ENCODE measurements at regions not wholly inside any gene's neighbourhood (a gene's known extent, or its start where the extent isn't known, plus 50 kb on each side); places are given as distances from the start of the nearest gene placed in this dataset.
A peak's percentile ranks its signal among the peaks of the same experiment; 100 is the strongest.

DNA sequence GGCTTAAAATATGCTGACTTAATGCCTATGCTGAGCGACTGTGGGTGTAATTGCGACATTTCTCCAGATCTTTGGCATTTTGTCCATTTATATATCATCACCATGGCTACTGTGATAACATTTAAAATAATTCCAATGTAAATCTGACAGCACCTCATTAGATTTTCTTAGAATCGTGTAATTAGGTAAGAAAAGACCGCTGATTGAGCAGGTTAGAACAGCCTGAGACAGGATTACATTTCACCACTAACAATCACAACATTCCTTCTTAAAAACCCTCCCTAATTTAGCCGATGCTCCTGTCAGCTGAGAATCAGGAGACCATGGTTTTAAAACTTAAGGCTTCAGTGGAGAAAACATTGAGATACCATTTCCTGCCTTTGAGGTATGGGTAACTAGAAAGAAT, 455.3 kb upstream of the PDZRN3 start:
- Histone ChIP-seq H3K9me3 (no peaks in the 10 kb centered on the region), H3K36me3 (no peaks in the 10 kb centered on the region), H3K4me3 (no peak overlapping the region), H3K27me3 (no peaks in the 10 kb centered on the region), H3K4me1 (no peaks in the 10 kb centered on the region), H3K27ac (no peak overlapping the region)
- TF ChIP-seq, protein P1, sequence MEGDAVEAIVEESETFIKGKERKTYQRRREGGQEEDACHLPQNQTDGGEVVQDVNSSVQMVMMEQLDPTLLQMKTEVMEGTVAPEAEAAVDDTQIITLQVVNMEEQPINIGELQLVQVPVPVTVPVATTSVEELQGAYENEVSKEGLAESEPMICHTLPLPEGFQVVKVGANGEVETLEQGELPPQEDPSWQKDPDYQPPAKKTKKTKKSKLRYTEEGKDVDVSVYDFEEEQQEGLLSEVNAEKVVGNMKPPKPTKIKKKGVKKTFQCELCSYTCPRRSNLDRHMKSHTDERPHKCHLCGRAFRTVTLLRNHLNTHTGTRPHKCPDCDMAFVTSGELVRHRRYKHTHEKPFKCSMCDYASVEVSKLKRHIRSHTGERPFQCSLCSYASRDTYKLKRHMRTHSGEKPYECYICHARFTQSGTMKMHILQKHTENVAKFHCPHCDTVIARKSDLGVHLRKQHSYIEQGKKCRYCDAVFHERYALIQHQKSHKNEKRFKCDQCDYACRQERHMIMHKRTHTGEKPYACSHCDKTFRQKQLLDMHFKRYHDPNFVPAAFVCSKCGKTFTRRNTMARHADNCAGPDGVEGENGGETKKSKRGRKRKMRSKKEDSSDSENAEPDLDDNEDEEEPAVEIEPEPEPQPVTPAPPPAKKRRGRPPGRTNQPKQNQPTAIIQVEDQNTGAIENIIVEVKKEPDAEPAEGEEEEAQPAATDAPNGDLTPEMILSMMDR (IDR thresholded peaks at IDR 0.05) = no peak
- intact Hi-C loops (cut with DNase I) = no loop called here
- ATAC-seq (no peak), DNase-seq (no peak), FAIRE-seq (no peak)
- WGBS, 2 donors = 64 to 67% methylated on average over 5 of the region's 5 CpGs

GRCh38 chr3:74075241-74075640, 450.5 kb upstream of the PDZRN3 start:
- 42 to 72% methylated on average over 2 of the region's 2 CpGs for WGBS, 2 donors
- TF ChIP-seq, protein P1 (IDR thresholded peaks at IDR 0.05) = no peak
- no peak overlapping the region for H3K27ac ChIP-seq
- no peaks in the 10 kb centered on the region for H3K4me1 ChIP-seq
- intact Hi-C loops (cut with DNase I) = no loop called here
- no peaks in the 10 kb centered on the region for H3K9me3 ChIP-seq
- FAIRE-seq = no peak
- no peaks in the 10 kb centered on the region for H3K36me3 ChIP-seq
- ATAC-seq = no peak
- no peak overlapping the region for H3K4me3 ChIP-seq
- DNase-seq = no peak
- H3K27me3 ChIP-seq = no peaks in the 10 kb centered on the region

DNA sequence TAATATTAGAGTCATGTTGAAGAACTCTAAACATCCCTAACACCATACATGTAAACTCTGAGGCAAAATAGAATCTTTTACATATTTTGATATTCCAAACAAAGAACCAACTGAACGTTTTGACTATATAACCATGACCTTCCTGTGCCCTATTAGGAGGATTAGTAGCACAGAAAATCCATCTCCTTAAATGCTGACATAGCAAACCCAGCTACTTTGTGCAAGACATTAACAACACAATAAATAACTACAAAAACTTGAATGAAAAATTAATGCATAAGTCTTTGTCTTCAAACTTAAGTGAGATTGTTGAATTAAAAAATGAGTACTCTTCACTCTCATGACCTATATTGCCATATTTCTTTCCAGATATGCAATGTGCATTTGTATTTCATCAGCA, 450.0 kb upstream of the PDZRN3 start:
- 28 to 40% methylated on average over 1 of the region's 1 CpG for WGBS, 2 donors
- H3K36me3 ChIP-seq = no peaks in the 10 kb centered on the region
- no peak overlapping the region for H3K4me3 ChIP-seq
- no peak for DNase-seq
- intact Hi-C loops (cut with DNase I) = no loop called here
- no peak overlapping the region for H3K27ac ChIP-seq
- no peaks in the 10 kb centered on the region for H3K9me3 ChIP-seq
- FAIRE-seq = no peak
- ATAC-seq = no peak
- no peaks in the 10 kb centered on the region for H3K4me1 ChIP-seq
- H3K27me3 ChIP-seq = no peaks in the 10 kb centered on the region
- TF ChIP-seq, protein P1 (IDR thresholded peaks at IDR 0.05) = no peak

DNA sequence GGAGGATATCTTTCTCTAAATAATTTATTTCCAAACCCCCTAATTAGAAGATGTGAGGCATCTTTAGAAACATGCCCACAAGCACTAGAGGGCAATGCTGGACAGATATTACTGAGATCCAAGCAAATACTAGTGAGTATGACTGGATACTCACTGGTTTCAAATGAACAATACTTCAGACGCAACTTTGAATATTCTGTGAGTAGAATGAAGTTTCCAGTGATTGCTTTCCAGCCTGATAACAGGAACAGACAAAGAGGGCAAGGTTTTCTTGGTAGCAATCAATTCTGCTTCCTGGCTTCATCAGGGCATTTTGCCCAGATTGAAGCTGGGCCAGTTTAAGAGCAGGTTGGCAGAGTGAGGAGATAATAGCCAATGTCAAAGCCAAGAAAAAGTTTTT, 442.6 kb upstream of the PDZRN3 start:
- no peak for FAIRE-seq
- TF ChIP-seq, protein P1 (IDR thresholded peaks at IDR 0.05) = no peak
- Histone ChIP-seq H3K4me3 (no peak overlapping the region), H3K4me1 (no peaks in the 10 kb centered on the region), H3K9me3 (no peaks in the 10 kb centered on the region), H3K36me3 (no peaks in the 10 kb centered on the region), H3K27ac (no peak overlapping the region), H3K27me3 (no peaks in the 10 kb centered on the region)
- DNase-seq = peak in 1 of 6 donors; percentile 22
- intact Hi-C loops (cut with DNase I) = no loop called here
- ATAC-seq = peak in 2 of 4 donors; percentile 62 to 69
- 4 to 6% methylated on average over 1 of the region's 1 CpG for WGBS, 2 donors

GRCh38 chr3:74066456-74066855, 441.7 kb upstream of the PDZRN3 start:
- DNase-seq (no peak), FAIRE-seq (no peak), ATAC-seq (no peak)
- intact Hi-C loops (cut with DNase I) = no loop called here
- Histone ChIP-seq H3K9me3 (no peaks in the 10 kb centered on the region), H3K4me3 (no peak overlapping the region), H3K36me3 (no peaks in the 10 kb centered on the region), H3K27ac (no peak overlapping the region), H3K27me3 (no peaks in the 10 kb centered on the region), H3K4me1 (no peaks in the 10 kb centered on the region)
- TF ChIP-seq, protein P1 (IDR thresholded peaks at IDR 0.05) = no peak
- WGBS, 2 donors = 79 to 81% methylated on average over 3 of the region's 3 CpGs

Measured in pancreas (tissue), 10 donors.